ENCODE measurements at regions not wholly inside any gene's neighbourhood (a gene's known extent, or its start where the extent isn't known, plus 50 kb on each side); places are given as distances from the start of the nearest gene placed in this dataset.

GRCh38 chr2:16071865-16072637, 131.7 kb downstream of the MYCN start:
- no peak for TF ChIP-seq CTCF (conservative IDR thresholded peaks at IDR 0.05; ENCODE audit: low read depth, low read length)
- no peak for DNase-seq (ENCODE audit: low read depth)
- no peak overlapping the region for H3K4me3 ChIP-seq (ENCODE audit: low read depth, low read length)

- TF ChIP-seq CTCF (conservative IDR thresholded peaks at IDR 0.05; ENCODE audit: low read depth, low read length): no peak
- no peak overlapping the region for H3K4me3 ChIP-seq (ENCODE audit: low read depth, low read length)
- DNase-seq (ENCODE audit: low read depth): no peak
Observed at GRCh38 chr2:16071039-16071864, 130.9 kb downstream of the MYCN start.

GRCh38 chr2:16070648-16070971, 130.3 kb downstream of the MYCN start:
- H3K4me3 ChIP-seq (ENCODE audit: low read depth, low read length): no peak overlapping the region
- no peak for DNase-seq (ENCODE audit: low read depth)

GRCh38 chr2:16069933-16070647, 129.7 kb downstream of the MYCN start:
- DNase-seq (ENCODE audit: low read depth): no peak
- TF ChIP-seq CTCF (conservative IDR thresholded peaks at IDR 0.05; ENCODE audit: low read depth, low read length): no peak
- no peak overlapping the region for H3K4me3 ChIP-seq (ENCODE audit: low read depth, low read length)

More at GRCh38 chr2:16070648-16070971, 130.3 kb downstream of the MYCN start:
- TF ChIP-seq CTCF (conservative IDR thresholded peaks at IDR 0.05; ENCODE audit: low read depth, low read length): no peak

- no peak for TF ChIP-seq CTCF (conservative IDR thresholded peaks at IDR 0.05; ENCODE audit: low read depth, low read length)
Observed at GRCh38 chr2:16069663-16069932, 129.2 kb downstream of the MYCN start.

GRCh38 chr2:16068552-16068940, 128.2 kb downstream of the MYCN start:
- no peak overlapping the region for H3K4me3 ChIP-seq (ENCODE audit: low read depth, low read length)
- no peak for TF ChIP-seq CTCF (conservative IDR thresholded peaks at IDR 0.05; ENCODE audit: low read depth, low read length)
- DNase-seq (ENCODE audit: low read depth): no peak

More at GRCh38 chr2:16069663-16069932, 129.2 kb downstream of the MYCN start:
- no peak overlapping the region for H3K4me3 ChIP-seq (ENCODE audit: low read depth, low read length)
- no peak for DNase-seq (ENCODE audit: low read depth)

Data from choroid plexus epithelial cell (primary cell).